Stimulated activated CD4-positive, alpha-beta T cell treated with anti-CD3 and anti-CD28 coated beads, Interleukin-1b, Interleukin-23, amount 100 ng/mL, for 48 hours (primary cell): ENCODE measurements at regions not wholly inside any gene's neighbourhood (a gene's known extent, or its start where the extent isn't known, plus 50 kb on each side); places are given as distances from the start of the nearest gene placed in this dataset.

Source experiments
- DNase-seq: peaks from one replicate; pipeline ENCODE4 v3.0.0-alpha.2; 2020

DNA sequence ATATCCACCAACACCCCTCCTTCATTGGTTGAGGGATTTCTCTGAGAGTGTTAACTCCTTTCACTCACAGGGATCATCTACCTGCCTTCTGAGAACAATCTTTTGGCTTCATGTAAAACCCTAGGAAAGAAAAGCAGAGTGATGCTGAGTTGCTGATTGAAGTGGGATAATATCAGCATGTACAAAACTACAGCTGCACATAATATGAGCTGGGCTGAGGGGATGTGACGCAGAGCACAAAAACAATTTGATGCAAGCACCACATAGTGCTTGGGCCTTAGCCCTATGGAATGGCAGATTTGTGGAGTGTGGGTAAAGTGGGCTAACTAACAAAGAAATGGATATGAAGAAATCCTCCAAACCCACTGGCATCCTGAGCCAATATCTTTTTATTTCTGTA, 267.6 kb upstream of the KCNH8 start:
- no peak for DNase-seq

DNA sequence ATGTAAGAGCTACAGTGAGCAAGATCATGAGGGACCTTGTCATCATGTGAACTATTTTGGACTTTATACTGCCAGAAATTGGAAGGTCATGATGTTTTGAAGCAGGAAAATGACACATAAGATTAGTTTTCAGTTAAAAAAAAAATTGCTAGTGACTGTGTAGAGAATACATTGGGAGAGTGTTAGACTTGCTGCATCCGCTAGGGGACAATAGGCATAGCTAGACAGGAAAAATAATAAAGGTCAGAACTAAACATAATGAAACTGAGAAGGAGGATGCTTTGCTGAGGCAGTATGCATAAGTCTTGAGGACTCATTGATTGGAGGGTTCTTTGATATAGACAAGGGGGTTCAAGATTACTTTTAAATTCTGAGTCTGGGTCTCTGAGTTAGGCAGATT, 275.8 kb upstream of the KCNH8 start:
- DNase-seq = no peak

DNA sequence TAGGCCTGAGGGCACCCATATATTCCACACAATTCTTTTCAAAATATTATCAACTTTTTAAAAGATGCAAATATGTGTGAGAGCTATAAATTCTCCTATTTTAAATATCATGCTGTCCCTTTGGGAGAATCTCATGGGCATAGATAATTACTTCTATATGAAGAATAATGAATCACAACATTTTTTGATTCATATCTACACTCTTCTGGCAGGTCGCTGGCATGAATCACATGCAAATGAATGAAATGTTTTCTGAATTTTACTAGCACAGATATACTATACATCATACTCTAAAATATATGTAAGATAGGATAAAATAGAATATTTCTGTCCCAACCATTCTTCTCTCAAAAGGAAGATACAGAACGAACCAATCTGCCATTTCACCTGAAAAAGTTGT, 277.7 kb upstream of the KCNH8 start:
- no peak for DNase-seq

DNA sequence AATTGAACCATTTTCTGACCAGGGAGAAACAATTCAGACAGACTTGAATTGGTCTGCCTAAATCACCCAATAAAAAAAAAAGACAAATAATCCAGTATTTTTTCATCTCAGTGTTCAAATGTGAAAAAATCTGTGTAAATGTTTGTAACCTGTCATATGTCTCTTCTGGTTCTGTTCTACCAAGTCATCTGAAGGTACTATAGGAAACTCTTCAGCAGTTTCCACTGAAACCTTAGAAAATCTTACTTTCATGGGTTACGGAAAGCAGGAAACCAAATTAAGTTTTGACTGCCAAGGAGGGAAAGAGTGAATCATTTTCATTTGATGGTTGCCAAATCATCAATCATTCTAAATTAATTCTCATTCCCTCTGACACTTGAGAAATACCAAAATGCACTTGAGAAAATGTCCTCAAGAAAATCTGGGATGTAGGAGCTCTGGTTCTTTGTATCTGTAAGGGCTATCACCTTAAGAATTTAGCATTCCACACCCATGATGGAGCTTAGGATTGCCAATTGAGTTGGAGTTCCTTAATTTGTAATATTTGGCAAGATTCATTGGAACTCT, 278.2 kb upstream of the KCNH8 start:
- DNase-seq = no peak

DNA sequence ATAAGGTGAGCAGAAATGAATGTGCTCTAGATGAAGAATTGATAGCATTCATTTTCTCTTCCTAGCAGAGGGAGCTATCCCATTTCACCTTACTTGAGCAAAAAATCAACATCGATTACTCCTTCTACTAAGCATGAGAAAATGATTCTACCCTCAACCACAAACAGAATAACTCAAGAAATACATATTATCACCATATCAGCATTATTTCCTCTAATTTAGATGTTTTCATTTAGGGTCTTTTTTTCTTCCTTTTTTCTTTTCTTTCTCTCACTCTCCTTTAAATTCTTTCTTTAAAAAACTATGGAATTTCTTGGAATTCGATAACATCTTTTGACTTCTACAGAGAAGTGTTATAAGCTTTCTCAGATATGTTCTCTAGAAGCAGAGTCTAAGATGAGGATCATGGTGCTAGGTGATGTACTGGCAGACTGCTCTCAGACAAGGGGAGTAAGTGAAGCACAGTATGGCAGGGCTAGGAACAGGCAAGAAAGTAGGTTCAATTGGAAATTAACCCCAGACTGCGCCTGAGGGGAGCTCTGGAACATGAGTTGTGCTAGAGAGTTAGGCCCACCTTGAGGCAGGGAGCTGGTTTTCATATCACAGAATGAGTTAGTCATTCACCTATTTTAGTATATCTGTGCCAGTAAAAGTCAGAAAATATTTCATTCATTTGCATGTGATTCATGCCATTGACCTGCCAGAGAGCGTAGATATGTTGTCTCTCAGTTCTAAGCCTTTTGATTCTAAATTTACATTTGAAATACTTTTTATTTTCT, 279.2 kb upstream of the KCNH8 start:
- DNase-seq = peak; percentile 56

DNA sequence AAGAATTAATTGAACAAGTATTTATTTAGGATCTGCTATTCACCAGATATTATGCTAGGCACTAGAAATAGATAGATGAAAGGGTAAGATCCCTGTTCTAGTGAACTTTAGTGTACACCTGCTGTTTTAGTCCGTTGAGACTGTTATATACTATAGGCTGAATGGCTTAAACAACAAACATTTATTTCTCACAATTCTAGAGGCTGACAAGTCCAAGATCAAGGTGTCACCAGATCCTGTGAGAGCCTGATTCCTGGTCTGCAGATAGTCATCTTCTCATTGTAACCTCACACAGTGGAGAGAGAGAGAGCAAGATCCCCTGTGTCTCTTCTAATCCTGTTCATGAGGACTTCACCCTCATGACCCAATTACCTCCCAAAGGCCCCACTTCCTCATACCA, 281.4 kb upstream of the KCNH8 start:
- no peak for DNase-seq

DNA sequence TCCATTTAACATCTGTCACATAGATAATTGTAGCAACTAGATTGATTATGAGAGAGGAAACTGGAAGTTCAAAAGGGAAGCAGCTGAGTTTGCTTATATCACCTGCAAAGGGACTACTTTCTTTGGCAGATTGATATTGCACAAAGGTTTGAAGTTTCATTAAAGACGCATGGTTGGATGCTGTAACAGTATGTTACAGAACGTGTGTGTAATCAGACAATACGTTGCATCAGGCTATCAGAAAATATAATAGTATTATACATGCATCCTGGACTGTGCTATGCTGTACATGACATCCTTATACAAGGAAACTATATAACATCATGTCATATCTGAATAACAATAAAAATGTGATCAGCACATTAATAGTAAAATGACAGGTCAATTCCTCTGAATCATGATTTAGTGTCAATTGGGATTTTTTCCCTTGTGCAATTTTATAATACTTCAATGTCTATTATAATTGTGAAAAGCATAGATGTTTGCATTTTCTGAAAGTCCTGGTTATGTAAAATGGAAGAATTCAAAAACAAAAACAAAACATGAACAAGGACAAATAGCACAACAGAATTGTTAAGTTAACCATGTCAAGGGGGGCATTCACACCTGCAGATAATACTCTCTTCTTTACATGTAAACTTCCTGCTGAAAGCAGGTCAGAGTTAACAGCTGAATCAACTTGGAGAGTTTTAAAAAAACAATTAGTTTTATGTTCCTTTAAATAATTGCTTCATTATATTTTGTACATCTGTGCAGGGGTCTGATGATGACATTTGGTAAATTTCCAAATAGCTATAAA, 283.2 kb upstream of the KCNH8 start:
- DNase-seq = no peak

DNA sequence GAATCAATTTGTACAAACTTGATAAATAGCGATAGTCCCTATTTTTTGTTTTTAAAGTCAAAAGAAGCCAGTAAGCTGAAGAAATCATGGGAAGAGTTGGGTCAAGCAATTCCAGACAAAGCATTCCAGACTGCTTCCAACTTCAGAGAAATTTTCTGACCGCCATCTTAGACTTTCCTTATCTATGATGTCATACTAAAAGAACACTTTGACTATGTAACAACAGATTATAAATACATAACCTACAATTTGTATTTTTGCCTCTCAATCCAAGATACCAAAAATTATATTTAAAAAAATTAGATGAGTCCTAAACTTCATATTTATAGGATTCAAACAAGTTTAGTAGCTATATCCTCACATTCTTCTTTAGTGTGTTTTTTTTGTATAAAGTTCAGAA, 286.2 kb upstream of the KCNH8 start:
- DNase-seq = no peak

DNA sequence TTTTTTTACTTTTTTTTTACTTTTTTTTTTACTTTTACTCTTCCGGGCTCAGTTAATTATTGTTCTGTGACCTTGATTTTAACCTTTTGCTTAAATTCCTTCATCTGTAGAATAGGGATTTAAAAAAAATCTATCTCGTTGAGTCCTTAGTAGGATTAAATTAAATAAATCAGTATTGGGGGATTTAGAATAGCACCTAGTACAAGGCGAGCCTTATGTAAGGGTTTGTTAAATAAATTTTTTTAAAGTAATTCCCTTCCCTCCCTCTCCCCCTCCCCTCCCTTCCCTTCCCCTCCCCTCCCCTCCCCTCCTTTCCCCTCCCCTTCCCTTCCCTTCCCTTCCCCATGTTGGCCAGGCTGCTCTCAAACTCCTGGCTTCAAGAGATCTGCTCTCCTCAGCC, 287.2 kb upstream of the KCNH8 start:
- no peak for DNase-seq

DNA sequence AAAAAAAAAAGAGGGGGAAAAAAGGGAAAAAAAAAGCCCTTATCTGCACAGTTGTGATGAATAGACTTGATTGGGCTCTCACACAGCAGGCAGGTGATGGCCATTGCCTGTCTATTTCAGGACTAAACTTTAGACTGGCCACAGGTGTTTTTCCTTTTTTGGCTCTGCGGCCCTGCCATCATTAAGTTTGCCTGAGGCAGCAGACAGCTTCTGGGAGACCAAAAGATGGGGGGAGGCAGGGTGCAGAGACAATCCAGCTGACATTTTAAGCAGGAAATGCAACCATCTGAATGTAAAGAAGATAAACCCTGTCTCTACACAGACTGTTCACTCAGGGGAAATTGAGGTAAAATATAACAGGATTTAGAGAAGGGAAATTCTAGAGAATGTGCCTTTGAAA, 295.0 kb upstream of the KCNH8 start:
- DNase-seq = no peak

DNA sequence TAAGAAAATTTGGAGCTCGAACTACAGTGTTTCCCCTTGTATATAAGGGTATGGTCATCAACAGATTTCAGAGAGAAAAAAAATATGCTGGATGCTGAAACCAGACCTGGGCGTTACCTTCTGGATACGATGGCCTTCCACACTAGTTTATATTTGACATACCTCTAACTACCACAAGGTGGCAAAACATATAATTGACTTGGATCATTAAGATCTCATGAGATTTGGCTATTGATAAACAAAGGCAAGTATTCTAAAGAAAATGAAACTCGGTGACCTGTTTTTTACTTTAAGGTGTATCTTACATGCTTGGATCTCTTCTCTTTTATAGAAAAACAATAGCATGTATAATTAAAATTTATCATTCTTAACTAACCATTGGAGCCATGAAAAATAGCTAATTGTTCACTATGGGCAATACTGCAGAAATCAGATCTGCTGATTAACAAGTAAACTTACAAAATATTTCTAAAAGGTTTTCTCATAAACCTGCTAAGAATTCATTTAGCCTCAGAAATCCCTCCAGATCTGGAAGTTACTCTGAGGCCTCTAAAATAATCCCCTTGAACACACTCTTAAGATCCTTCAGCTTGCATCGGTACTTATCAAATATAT, 300.6 kb upstream of the KCNH8 start:
- no peak for DNase-seq

DNA sequence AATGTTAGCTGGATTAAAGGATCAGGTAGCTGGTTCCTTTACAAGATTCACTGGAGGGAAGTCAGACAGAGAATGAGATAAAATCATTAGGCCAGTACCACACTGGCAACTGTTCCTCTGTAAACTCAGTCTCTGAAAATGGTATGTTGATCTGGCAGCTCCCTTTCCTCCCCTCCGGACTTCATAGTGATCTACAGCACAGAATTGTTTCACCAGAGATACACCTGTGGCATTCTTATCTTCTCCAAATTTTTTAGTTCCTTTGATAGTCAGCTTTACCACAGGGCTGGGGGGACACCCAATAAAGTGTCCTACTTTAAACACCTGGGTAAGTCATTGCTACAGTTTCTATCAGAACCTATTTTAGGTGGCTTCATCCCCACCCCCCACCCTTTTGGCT, 304.3 kb upstream of the KCNH8 start:
- DNase-seq = no peak

DNA sequence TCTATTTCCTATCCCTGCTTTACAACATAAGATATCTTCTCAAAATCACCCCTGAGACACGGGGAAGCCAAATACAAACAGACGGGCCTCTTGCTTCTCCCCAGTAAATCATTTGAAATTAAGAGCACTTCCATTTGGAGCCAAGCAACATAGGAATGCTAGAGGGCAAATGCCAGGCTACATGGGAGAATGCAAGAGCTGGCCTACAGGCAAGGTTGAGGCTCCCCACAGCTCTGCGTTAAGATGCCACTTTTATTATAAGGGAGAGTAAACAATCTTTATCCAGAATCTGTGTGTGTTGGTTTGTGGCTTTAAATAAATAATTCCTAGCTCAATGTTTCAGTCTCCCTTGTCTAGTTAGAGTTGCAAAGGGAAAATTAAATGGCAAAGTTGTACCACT, 305.1 kb upstream of the KCNH8 start:
- no peak for DNase-seq

DNA sequence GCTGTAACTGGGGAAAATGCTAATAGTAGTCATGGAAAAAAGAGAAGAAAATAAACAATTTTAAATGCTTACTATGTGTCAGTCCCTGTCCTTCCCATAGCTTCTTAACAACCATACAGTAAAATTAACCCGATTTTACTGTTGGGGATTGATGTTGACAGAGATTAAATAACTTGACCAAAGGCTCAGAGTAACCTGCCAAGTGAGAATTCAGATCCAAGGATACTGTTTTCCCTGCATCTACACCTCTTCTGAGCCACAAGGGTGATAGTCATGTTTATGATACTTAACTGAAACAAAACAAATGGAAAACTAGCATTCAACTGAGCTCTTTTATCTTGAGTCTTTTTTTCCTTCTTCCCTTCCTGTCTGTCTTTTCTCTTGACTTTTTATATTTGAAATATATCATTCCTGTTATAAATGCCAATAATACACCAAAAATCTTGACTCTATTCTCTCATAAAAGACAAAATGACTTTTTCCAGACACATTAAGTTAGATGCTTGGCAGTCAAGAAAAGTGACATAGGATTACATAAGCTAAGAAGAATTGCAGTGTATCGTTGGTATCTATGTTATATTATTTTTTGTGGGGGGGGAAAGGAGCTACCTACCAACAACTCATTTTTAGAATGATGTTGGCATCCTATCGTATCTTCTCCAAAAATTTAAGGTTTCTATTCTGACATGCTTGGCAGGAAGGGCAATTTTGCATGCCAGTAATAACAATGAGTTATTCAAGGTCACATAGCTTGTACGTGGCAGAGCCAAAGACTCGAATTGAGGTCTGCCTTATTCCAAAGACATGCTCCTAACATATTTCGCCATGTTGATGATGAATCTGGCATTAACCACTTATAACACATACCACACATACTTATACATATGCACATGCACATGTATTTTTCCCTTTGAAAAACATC, 306.6 kb upstream of the KCNH8 start:
- no peak for DNase-seq

DNA sequence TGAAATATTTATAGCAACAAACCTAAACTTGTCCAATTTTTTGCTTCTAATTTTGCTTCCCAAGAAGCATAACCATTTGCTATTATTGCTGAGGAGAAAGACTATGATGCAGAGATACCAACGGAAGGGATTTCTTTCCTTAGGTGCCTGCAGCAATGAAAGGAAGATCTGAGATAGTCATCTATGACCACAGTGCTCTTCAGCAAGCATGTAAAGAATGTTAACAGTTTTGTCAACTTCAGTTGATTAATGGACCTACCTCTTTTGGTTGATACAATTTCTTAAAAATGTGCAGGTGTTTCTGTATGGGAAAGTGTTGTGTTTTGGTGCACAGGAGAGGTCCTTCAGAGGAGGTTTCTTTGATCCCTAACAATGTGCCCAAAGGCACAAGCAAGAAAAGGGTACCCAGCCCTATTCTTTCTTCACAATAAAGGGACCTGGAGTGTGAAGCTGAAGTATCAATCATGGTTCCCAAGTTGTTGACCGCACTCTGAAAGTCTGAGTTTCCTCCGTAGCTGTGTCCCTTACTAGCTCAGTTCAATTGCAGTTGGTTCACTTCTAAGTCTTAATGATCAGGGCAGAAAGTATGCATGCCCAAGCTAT, 307.7 kb upstream of the KCNH8 start:
- no peak for DNase-seq

DNA sequence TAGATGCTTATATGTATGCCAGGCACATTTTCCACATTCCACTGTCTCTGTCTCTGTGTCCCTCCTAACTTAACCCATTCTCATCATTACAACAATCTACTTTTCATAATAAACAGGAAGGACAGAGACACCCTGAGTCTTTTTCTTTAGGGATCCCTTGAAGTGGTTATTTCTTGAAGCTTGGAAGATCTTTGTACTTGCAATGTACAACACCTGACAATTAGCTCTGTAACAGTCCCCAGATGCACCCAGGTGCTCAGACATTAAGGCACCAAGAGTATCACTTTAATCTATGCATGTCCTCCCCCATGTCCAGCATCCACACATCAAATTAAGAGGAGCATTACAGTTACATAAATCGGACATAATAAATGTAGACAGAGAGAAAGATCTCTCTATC, 309.6 kb upstream of the KCNH8 start:
- no peak for DNase-seq

DNA sequence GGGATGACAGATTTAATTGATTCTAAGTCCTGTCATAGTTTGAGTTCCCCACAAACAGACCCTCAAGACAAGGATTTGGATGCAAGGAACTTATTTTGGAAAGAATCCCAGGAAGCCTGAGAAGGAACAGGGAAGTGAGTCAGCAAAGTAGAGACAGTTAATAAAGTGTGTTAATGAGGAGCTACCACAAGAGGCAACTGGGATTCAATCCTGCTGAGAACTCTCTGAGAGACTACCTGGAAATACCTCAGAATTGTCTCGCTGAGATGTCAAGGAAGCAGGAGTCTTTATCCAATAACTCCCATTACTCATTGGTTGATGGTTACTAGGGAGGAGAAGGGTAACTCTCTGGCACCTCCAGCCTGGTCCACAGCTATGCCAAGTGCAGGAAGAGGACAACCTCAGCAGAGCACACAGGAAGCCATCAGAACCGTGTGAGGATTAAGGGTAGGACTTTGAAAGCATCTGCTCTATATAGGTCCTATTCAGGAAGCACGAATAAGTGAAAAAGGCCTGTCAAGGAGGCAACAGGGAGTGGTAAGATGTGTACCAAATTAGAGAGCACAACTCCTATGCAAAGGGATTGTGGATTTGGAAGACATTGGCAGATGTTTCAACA, 311.1 kb upstream of the KCNH8 start:
- DNase-seq = no peak

DNA sequence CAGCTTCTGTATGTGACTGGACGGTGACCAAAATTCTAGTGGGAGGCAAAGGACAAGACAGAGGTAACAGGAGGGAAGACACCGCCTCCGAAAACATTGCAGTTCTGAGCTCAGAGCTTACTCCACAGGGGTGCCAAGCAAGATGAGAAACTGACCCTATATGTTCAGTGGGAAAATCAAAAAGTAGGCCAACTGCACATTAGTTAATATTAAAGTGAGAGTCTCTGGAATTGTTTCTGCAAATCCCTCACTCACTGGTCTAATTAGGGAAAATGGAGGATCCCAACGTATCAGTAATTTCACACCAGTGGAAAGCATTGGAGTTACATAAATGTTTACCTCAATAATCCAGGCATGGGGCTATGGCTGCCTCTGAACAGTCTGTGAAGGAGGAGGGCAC, 313.3 kb upstream of the KCNH8 start:
- no peak for DNase-seq

DNA sequence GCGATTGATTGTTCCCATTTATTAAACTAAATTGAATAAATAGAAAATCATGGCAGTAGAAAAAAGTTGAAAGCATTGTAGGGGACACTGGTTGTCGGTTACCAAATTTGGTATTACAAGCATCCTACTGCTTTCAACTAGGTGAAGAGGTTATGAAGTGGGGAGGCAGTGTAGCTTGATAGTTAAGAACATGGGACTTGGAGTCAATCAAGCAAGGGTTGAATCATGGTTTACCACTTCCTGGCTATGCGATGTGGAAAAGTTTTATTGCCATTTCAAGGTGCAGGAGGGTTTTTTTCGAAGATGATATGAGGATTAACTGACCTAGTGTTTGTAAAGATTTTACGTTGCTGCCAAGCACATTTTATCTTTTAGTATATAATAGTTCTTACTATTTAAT, 318.2 kb upstream of the KCNH8 start:
- no peak for DNase-seq

DNA sequence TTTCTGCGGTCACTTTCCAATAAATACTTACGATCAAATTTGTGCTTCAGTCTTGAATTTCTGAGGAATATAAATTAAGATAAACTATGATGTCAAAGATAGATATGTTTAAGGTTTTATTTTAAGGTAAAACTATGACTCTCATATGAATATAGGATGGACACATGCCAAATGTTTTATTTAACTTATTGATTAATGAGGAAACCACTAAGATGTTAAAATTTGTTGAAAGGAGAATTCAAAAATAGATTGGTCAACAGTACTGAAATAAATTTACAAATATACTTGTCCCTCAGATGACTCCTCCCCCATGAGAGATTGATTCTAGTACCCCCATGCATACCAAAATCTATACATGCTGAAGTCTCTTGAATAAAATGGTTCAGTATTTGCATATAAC, 319.7 kb upstream of the KCNH8 start:
- DNase-seq = no peak

DNA sequence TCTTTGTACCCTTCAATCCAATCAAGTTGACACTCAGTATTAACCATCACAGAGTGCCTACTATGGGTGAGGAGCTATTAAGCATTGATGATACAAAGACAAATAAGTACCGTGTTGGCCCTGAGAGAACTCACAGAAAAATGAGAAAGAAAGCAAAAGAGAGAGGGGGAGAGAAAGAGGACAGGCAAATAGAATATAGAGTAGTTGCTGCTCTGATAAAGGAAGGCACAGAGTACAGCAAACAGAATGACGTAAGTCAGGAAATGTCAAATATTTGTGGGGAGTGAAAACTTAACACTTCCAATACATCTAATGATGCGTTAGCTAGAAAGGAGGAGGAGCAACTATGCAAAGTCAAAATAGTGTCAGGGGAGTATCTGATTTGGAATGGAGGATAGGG, 320.6 kb upstream of the KCNH8 start:
- no peak for DNase-seq

DNA sequence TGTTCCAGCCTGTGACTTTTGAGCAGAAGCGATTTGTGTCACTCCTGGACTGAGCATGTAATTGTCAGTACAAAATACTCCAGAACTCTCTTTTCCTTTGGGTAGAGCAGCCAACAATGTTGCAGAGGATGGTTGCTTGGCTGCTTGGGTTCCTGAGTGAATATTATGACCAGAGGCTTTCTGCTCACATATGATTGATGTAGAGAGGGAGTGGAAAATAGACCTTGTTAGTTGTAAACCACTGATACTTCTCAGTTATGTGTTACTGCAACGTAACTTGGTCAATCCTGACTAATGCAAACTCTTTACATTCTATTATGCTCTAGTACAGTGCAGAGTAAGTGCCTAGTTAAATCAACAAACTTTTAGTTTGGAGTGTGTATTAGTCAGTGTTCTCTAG, 322.6 kb upstream of the KCNH8 start:
- DNase-seq = no peak
